Left lung (tissue), 4 donors: ENCODE measurements at regions not wholly inside any gene's neighbourhood (a gene's known extent, or its start where the extent isn't known, plus 50 kb on each side); places are given as distances from the start of the nearest gene placed in this dataset.

Source experiments
- ATAC-seq: fragments of 200-7000 bp; cut with Tn5 transposase; one replicate; pipeline ENCODE4 v1.9.1; 2020; ENCODE audit warnings: moderate library complexity
- DNase-seq, 4 donors: peaks; one replicate each; pipeline ENCODE4 v3.0.0-alpha.2; 2013 to 2020
- H3K27ac ChIP-seq, 2 donors: fragments of 200-600 bp; sonication (generic) in 1 of 2; one replicate each; pipeline versions ENCODE4 v1.5.0 to v1.8.0; 2020 to 2021
- H3K27me3 ChIP-seq, 2 donors: fragments of 200-600 bp; sonication (generic) in 1 of 2; one replicate each; pipeline versions ENCODE4 v1.5.0 to v1.8.0; 2020 to 2021
- H3K36me3 ChIP-seq, 2 donors: fragments of 200-600 bp; sonication (generic) in 1 of 2; one replicate each; pipeline versions ENCODE4 v1.5.0 to v1.8.0; 2020 to 2021
- H3K4me1 ChIP-seq, 2 donors: fragments of 200-600 bp; one replicate each; pipeline ENCODE4 v1.8.0; 2021
- H3K4me3 ChIP-seq, 2 donors: fragments of 200-600 bp; sonication (generic) in 1 of 2; one replicate each; pipeline versions ENCODE4 v1.5.0 to v1.8.0; 2020 to 2021; ENCODE audit warnings: mild to moderate bottlenecking in 1 of 2
- H3K9me3 ChIP-seq, 2 donors: fragments of 200-600 bp; sonication (generic) in 1 of 2; one replicate each; pipeline versions ENCODE4 v1.5.0 to v1.8.0; 2020 to 2021
- intact Hi-C, 2 donors: fragments of 100-400 bp; cut with DNase I; formaldehyde crosslinking; loops; one replicate each; pipeline versions ENCODE4 v1.11.2 to v1.14.2; 2022
- TF ChIP-seq, protein P1 (sequence below), 2 donors: fragments of 200-600 bp; sonication (generic) in 1 of 2; IDR thresholded peaks; one replicate each; pipeline versions ENCODE4 v1.5.0 to v1.8.0; 2021; ENCODE audit warnings: antibody characterized with exemption in 2 of 2
- donor health status: DM: no; HTN: yes; CAD: no.
- donor health status: DM: no; HTN: no; CAD: no.

DNA sequence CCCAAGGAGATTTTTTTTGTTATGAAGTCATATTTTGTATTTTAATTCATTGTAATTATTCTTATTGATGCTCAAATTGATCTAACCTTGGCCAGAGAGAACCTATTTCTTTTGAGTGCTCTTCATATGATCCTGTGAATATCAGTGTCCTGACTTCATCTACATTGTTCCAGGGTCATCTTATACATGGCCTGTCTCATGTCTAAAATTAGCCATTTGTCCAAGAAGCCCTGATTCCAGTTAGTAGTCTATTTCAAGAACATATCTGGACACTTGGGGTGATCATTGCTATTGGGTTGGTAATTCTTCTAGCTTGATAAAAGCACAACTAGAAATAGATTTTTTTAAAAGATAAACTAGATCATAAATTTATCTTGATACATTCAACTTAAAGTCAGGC, 266.2 kb downstream of the SPRY1 start:
- DNase-seq, result no peak
- Histone ChIP-seq H3K4me3 (no peak overlapping the region), H3K27ac (no peak overlapping the region), H3K4me1 (no peaks in the 10 kb centered on the region), H3K27me3 (no peaks in the 10 kb centered on the region), H3K36me3 (no peaks in the 10 kb centered on the region), H3K9me3 (no peaks in the 10 kb centered on the region)
- TF ChIP-seq, protein P1, sequence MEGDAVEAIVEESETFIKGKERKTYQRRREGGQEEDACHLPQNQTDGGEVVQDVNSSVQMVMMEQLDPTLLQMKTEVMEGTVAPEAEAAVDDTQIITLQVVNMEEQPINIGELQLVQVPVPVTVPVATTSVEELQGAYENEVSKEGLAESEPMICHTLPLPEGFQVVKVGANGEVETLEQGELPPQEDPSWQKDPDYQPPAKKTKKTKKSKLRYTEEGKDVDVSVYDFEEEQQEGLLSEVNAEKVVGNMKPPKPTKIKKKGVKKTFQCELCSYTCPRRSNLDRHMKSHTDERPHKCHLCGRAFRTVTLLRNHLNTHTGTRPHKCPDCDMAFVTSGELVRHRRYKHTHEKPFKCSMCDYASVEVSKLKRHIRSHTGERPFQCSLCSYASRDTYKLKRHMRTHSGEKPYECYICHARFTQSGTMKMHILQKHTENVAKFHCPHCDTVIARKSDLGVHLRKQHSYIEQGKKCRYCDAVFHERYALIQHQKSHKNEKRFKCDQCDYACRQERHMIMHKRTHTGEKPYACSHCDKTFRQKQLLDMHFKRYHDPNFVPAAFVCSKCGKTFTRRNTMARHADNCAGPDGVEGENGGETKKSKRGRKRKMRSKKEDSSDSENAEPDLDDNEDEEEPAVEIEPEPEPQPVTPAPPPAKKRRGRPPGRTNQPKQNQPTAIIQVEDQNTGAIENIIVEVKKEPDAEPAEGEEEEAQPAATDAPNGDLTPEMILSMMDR (IDR thresholded peaks at IDR 0.05), result no peak
- intact Hi-C loops, result no loop called here
- no peak for ATAC-seq

DNA sequence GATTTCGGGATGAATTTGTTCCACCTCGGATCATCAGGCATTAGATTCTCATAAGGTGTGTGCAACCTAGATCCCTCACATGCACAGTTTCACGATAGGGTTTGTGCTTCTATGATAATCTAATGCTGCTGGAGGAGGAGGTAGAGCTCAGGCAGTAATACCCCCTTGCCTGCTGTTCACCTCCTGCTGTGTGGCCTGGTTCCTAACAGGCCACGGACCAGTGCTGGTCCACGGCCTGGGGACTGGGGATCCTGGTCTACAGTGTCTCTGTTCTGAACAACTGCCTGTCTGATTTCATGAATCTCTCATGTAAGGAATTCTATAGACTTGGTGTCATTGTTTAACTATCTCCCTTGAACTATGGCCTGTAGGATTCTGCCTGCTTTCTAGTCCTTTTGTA, 269.9 kb downstream of the SPRY1 start:
- no peak overlapping the region for H3K27ac ChIP-seq
- H3K4me1 ChIP-seq, result no peaks in the 10 kb centered on the region
- no peak for DNase-seq
- no peaks in the 10 kb centered on the region for H3K27me3 ChIP-seq
- no peaks in the 10 kb centered on the region for H3K9me3 ChIP-seq
- intact Hi-C loops, result no loop called here
- H3K36me3 ChIP-seq, result no peaks in the 10 kb centered on the region
- H3K4me3 ChIP-seq, result no peak overlapping the region
- TF ChIP-seq, protein P1 (IDR thresholded peaks at IDR 0.05), result no peak
- ATAC-seq, result no peak

DNA sequence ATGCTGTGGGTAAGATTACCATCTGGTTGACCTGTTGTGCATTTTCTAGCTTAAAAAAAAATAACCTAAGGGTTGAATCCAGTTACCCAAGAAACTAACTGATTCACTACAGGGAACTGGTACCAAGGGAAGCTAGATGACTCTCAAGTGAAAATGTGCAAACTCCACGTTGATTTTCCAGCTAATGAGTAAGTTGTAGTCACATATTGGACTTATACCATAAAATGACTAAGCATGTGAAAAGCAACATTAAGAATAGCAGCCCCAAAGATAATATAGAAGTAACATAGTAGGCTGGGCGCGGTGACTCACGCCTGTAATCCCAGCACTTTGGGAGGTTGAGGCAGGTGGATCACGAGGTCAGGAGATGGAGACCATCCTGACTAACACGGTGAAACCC, 270.9 kb downstream of the SPRY1 start:
- ATAC-seq (no peak), DNase-seq (no peak)
- Histone ChIP-seq H3K9me3 (no peaks in the 10 kb centered on the region), H3K27ac (no peak overlapping the region), H3K4me3 (no peak overlapping the region), H3K27me3 (no peaks in the 10 kb centered on the region), H3K36me3 (no peaks in the 10 kb centered on the region), H3K4me1 (no peaks in the 10 kb centered on the region)
- TF ChIP-seq, protein P1 (IDR thresholded peaks at IDR 0.05), result no peak
- intact Hi-C loops, result no loop called here

DNA sequence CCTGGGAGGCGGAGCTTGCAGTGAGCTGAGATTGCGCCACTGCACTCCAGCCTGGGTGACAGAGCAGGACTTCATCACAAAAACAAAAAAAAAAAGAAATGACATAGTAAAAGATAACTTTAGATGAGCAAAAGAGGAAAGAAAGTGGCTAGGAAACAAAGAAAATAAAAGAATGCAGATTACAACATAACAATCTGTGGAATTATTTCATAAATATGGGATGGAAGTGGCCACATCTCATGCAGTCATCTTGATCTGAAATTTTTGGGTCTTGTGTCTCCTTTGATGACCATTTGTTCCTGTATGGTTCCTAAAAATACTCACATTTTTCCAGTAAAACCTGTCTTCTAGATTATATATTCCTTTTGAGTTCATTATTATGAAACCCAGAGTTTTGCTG, 271.4 kb downstream of the SPRY1 start:
- ATAC-seq, result no peak
- no peak overlapping the region for H3K27ac ChIP-seq

DNA sequence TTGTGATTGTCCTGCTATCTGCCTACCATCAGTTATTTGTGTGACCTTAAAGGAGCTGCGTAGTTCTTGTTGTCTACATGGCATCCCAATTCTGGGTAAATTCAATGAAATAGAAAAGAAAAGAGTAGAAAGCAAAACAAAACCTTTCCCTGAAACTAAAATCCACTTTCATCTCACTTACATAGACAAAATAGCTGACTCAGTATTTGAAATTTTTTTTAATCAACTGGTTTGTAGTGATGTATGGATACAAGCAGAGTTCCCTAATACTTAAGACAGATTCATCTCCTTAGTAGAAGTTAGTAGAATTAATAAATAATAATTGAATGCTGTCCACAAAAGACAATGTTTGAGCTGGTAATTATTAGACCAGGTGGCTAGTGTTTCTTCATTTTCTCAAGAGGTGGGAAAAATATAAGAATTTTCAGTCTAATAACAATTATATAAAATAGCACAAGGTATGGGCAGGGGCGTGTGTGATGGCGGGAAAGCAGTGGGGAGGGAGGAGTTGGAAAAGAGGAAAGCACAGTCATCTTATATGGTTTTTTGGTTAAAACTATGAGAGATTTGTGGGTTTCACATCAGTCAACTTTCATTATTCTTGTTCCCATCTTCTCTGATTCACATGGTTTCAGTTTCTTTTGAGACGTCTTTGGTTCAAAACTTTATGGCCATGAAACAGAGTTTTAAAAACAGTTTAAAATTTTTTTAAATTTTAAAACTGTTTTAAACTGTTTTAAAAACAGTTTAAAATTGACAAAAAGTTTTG, 275.2 kb downstream of the SPRY1 start:
- TF ChIP-seq, protein P1 (IDR thresholded peaks at IDR 0.05), result no peak
- ATAC-seq (no peak), DNase-seq (no peak)
- H3K9me3 ChIP-seq, result no peaks in the 10 kb centered on the region
- no peaks in the 10 kb centered on the region for H3K27me3 ChIP-seq
- H3K4me3 ChIP-seq, result no peak overlapping the region
- H3K4me1 ChIP-seq, result no peaks in the 10 kb centered on the region
- H3K36me3 ChIP-seq, result no peaks in the 10 kb centered on the region
- H3K27ac ChIP-seq, result no peak overlapping the region
- intact Hi-C loops, result no loop called here

More for the DNA sequence above, 271.4 kb downstream of the SPRY1 start:
- TF ChIP-seq, protein P1 (IDR thresholded peaks at IDR 0.05), result no peak
- Histone ChIP-seq H3K4me1 (no peaks in the 10 kb centered on the region), H3K27me3 (no peaks in the 10 kb centered on the region), H3K9me3 (no peaks in the 10 kb centered on the region), H3K36me3 (no peaks in the 10 kb centered on the region), H3K4me3 (no peak overlapping the region)
- intact Hi-C loops, result no loop called here
- DNase-seq, result no peak
